Trophoblast cell (in vitro differentiated cells and primary cell): ENCODE measurements at regions not wholly inside any gene's neighbourhood (a gene's known extent, or its start where the extent isn't known, plus 50 kb on each side); places are given as distances from the start of the nearest gene placed in this dataset.

Experiments
- DNase-seq, 2 donors: peaks; one replicate each; pipeline ENCODE4 v3.0.0-alpha.2; 2016
- H2AFZ ChIP-seq: 2 replicates; pipeline ENCODE4 v1.6.1; 2013; ENCODE audit warnings: low read length, moderate library complexity, mild to moderate bottlenecking; ENCODE audit not compliant: insufficient read depth, poor library complexity
- H2AK5ac ChIP-seq: 2 replicates; pipeline ENCODE4 v1.6.1; 2013; ENCODE audit warnings: mild to moderate bottlenecking, low read length
- H2BK120ac ChIP-seq: 2 replicates; pipeline ENCODE4 v1.6.1; 2013; ENCODE audit warnings: low read length, mild to moderate bottlenecking, moderate library complexity; ENCODE audit not compliant: insufficient read depth, poor library complexity
- H2BK12ac ChIP-seq: 2 replicates; pipeline ENCODE4 v1.6.1; 2013; ENCODE audit warnings: mild to moderate bottlenecking, low read length, moderate library complexity
- H2BK5ac ChIP-seq: 2 replicates; pipeline ENCODE4 v1.6.1; 2013; ENCODE audit warnings: low read length, low read depth, moderate library complexity, mild to moderate bottlenecking; ENCODE audit not compliant: poor library complexity
- H3K14ac ChIP-seq: 2 replicates; pipeline ENCODE4 v1.6.1; 2013; ENCODE audit warnings: mild to moderate bottlenecking, low read length
- H3K18ac ChIP-seq: 2 replicates; pipeline ENCODE4 v1.6.1; 2013; ENCODE audit warnings: mild to moderate bottlenecking, low read length
- H3K23ac ChIP-seq: 2 replicates; pipeline ENCODE4 v1.6.1; 2013; ENCODE audit warnings: low read length
- H3K27ac ChIP-seq: 2 replicates; pipeline ENCODE4 v1.5.1; 2013; ENCODE audit warnings: low read depth, mild to moderate bottlenecking, inconsistent platforms, low read length, moderate library complexity
- H3K27me3 ChIP-seq: 2 replicates; pipeline ENCODE4 v1.6.1; 2013; ENCODE audit warnings: inconsistent platforms, mild to moderate bottlenecking, low read length, moderate library complexity; ENCODE audit not compliant: insufficient read depth
- H3K36me3 ChIP-seq, 2 experiments: 1 replicate in 1 of 2; 2 replicates in 1 of 2; pipeline ENCODE4 v1.6.1; 2013; ENCODE audit warnings: low read length in 2 of 2, mild to moderate bottlenecking in 2 of 2, moderate library complexity in 1 of 2; ENCODE audit not compliant: insufficient read depth in 2 of 2, control insufficient read depth in 1 of 2
- H3K4ac ChIP-seq: 2 replicates; pipeline ENCODE4 v1.6.1; 2013; ENCODE audit warnings: low read depth, mild to moderate bottlenecking, low read length, moderate library complexity
- H3K4me1 ChIP-seq, 2 experiments: 1 replicate in 1 of 2; 2 replicates in 1 of 2; pipeline ENCODE4 v1.6.1; 2013; ENCODE audit warnings: low read length in 2 of 2, mild to moderate bottlenecking in 2 of 2, moderate library complexity in 1 of 2; ENCODE audit not compliant: insufficient read depth in 2 of 2, control insufficient read depth in 1 of 2
- H3K4me2 ChIP-seq: 2 replicates; pipeline ENCODE4 v1.6.1; 2013; ENCODE audit warnings: inconsistent platforms, mild to moderate bottlenecking, low read length, moderate library complexity
- H3K4me3 ChIP-seq: 2 replicates; pipeline ENCODE4 v1.5.1; 2013; ENCODE audit warnings: mild to moderate bottlenecking, low read depth, low read length, inconsistent platforms
- H3K79me1 ChIP-seq: one replicate; pipeline ENCODE4 v1.6.1; 2013; ENCODE audit warnings: low read length
- H3K79me2 ChIP-seq: 2 replicates; pipeline ENCODE4 v1.6.1; 2013; ENCODE audit warnings: low read length, mild to moderate bottlenecking; ENCODE audit not compliant: control insufficient read depth, insufficient read depth, poor library complexity
- H3K9ac ChIP-seq: 2 replicates; pipeline ENCODE4 v1.6.1; 2013; ENCODE audit warnings: mild to moderate bottlenecking, low read length
- H3K9me3 ChIP-seq: 2 replicates; pipeline ENCODE4 v1.6.1; 2013; ENCODE audit warnings: low read depth, mild to moderate bottlenecking, control low read depth, inconsistent platforms, low read length; ENCODE audit not compliant: insufficient read depth
- H4K12ac ChIP-seq: 2 replicates; pipeline ENCODE4 v1.6.1; 2013; ENCODE audit warnings: low read depth, mild to moderate bottlenecking, low read length, moderate library complexity
- H4K8ac ChIP-seq: 2 replicates; pipeline ENCODE4 v1.6.1; 2013; ENCODE audit warnings: low read depth, mild to moderate bottlenecking, low read length, moderate library complexity
- H4K91ac ChIP-seq: one replicate; pipeline ENCODE4 v1.6.1; 2013; ENCODE audit warnings: low read depth, mild to moderate bottlenecking, low read length, moderate library complexity
- WGBS: extraction: QIAGEN DNeasy Blood & Tissue Kit; methylation state at CpG from one replicate; pipeline ENCODE4 v1.1.7; 2013; ENCODE audit warnings: missing lambda C conversion rate; ENCODE audit not compliant: insufficient read length, insufficient coverage; ENCODE audit errors: extremely low coverage; 5-methylcytosine and 5-hydroxymethylcytosine counted together

DNA sequence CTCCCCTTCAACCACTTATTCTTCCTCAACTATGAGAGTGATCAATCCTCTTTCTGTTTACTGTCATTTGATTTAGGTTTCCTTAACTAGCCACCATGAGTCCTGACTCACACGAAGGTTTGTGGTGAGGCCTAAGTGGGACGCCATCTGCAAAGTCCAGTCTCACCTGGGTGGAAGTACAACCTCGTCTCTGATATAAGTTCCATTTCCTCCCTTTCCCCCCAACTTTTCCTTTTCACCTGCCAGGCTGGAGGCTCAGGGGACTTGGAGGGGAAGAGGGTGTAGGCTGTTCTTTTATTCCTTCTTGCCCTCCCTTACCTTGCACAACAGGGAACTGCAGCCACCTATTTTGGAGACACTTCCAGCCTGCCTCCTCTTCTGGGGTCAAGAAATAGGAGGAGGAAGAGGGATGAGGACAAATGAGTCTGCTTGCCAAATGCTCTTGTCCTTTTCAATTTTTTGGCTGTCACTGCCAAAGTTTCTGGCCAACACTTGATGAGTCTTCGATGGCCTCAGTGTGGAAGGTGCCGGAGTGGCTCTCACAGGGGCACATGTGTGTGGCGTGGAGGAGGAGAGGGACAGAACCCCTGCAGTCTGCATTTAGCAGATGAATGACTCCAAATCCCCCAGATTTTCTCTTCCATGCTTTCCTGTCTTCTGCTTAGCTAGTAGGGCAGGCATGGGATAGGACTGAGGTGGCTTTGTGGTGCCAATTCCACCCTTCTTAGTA lies 249.6 kb downstream of the NSG2 start:
- no peaks in the 10 kb centered on the region for H3K4me1 ChIP-seq
- no peak overlapping the region for H3K14ac ChIP-seq
- no peak overlapping the region for H2BK12ac ChIP-seq
- H3K4me3 ChIP-seq: no peak overlapping the region
- H3K79me1 ChIP-seq: no peaks in the 10 kb centered on the region
- H3K18ac ChIP-seq: no peak overlapping the region
- no peak overlapping the region for H2BK120ac ChIP-seq
- no CpG with 5 or more reads among the region's 6 CpGs for WGBS
- H3K27ac ChIP-seq: no peak overlapping the region
- H3K36me3 ChIP-seq: no peaks in the 10 kb centered on the region
- H3K79me2 ChIP-seq: no peaks in the 10 kb centered on the region
- no peak overlapping the region for H3K23ac ChIP-seq
- no peak overlapping the region for H4K8ac ChIP-seq
- H3K4ac ChIP-seq: no peak overlapping the region
- H3K9ac ChIP-seq: no peak overlapping the region
- H4K91ac ChIP-seq: no peak overlapping the region
- no peak overlapping the region for H2AK5ac ChIP-seq
- no peak overlapping the region for H2BK5ac ChIP-seq
- no peak overlapping the region for H4K12ac ChIP-seq
- H2AFZ ChIP-seq: no peak overlapping the region
- DNase-seq: no peak
- no peak overlapping the region for H3K4me2 ChIP-seq
- H3K9me3 ChIP-seq: no peaks in the 10 kb centered on the region
- H3K27me3 ChIP-seq: no peaks in the 10 kb centered on the region

DNA sequence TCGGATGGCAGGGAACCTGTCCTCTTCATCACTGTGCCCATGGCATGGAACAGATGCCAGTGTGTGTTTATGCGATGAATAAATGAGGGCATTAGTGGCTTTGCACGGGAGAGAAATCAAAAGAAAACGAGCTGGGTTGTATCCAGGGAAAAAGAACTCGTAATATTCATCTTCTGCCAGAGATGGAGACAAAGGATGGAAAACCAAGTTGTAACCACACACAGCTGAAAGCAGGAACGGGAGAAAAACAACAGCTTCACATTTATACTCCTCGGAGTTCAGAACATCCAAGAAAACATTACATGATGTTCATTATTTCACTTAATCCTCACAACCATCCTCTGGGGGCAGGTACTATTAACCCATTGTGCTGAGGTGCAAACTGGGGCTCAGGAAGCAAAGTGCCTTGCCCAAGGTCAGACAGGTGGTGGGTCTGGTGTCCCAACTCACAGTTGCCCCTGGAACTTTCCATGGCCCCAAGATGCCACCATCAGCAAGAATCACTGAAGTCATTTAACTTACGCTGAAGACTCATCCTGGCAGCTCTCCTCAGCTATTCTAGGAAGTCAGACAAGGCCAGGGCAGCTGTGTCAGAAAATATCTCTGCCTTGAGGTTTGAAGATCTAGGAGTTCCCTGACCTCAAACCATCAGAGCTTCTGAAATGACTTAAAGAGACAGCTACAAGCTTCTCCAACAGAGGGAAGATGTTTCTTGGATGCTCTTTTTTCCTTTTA lies 250.4 kb downstream of the NSG2 start:
- H3K9ac ChIP-seq: no peak overlapping the region
- no peak overlapping the region for H2BK12ac ChIP-seq
- no peaks in the 10 kb centered on the region for H3K27me3 ChIP-seq
- H3K27ac ChIP-seq: no peak overlapping the region
- no peak overlapping the region for H4K8ac ChIP-seq
- no peak overlapping the region for H2BK5ac ChIP-seq
- no peak overlapping the region for H4K91ac ChIP-seq
- H3K79me1 ChIP-seq: no peaks in the 10 kb centered on the region
- DNase-seq: no peak
- H4K12ac ChIP-seq: no peak overlapping the region
- no peaks in the 10 kb centered on the region for H3K4me1 ChIP-seq
- no peak overlapping the region for H3K23ac ChIP-seq
- H3K79me2 ChIP-seq: no peaks in the 10 kb centered on the region
- no peak overlapping the region for H2AK5ac ChIP-seq
- H3K4ac ChIP-seq: no peak overlapping the region
- no peaks in the 10 kb centered on the region for H3K36me3 ChIP-seq
- H3K9me3 ChIP-seq: no peaks in the 10 kb centered on the region
- no peak overlapping the region for H2BK120ac ChIP-seq
- no peak overlapping the region for H3K4me2 ChIP-seq
- H2AFZ ChIP-seq: no peak overlapping the region
- WGBS: no CpG with 5 or more reads among the region's 8 CpGs
- H3K18ac ChIP-seq: no peak overlapping the region
- no peak overlapping the region for H3K14ac ChIP-seq
- H3K4me3 ChIP-seq: no peak overlapping the region

DNA sequence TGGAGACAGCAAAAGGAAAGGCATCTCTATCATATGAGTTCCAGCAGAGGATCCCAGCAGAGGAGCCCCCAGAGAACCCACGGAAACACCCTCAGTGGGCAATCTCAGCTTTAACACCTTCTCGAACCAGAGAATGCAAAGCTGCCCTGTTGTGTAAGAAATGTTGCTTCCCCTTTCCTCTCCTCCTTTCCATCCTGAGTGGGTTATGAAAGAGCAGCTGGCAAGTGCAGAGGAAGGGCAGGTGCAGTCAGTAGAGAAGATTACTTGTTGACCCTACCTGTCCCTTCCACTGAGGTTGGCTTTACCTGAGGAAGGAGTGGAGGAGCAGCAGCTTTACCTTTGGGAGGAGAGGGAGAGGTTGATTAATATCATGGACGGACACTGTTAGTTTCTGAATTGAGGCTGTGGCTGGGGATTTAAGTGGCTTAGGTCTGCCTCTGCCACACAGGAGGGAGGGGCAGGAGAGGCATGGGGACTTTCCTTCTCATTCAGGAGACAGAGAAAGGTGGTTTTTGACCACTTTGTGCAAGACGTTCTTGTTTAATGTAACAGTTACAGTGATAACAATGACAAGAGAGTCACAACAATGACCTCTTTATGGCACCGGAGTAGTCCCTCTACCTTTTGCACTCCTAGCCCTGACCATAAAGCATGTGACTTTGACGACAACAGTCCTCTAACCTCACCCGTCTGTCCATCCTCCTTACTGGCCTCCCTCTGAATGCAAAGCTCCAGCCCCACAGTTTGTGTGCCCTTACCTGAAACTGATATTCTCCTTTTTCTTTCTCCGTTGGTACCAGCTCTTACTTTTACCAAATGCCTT lies 254.8 kb downstream of the NSG2 start:
- no peak overlapping the region for H3K23ac ChIP-seq
- no peak overlapping the region for H2AFZ ChIP-seq
- H3K4ac ChIP-seq: no peak overlapping the region

DNA sequence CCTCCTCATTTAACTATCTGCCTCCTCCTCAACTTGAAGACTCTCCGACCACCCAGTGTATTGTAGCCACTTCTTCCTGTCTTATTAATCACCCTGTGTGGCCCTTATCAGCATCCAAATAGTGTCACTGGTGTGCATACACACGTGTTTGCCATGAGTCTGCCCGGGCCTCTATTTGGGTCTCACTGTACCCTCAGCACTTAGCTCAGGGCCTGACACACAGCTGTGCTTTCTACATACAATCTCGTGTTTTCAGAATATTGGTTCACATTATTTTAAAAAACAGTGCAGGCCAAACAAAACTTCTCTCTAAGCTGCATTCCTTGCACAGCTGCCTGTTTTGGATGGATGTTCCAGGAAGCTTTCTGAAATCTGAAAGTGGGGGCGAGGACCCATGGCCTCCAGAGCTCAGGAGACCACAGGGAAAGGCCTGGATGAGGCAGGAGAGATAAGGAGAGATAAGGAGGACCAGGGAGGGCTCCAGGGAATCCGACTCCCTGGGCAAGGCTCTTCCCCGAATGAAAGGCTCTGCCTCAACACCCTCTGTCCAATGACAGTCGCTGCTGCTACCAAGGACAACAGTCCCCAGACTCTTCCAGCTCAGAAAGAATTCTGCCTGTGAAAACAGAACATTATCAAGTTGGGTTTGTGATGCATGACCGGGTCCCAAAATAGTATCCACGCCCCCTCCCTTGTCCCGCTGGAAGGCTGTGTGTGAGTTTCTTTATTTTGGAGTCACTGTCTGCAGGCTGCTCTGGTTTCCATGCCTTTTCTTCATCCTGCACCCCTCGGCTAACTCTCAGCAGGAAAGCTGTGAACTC lies 255.6 kb downstream of the NSG2 start:
- no CpG with 5 or more reads among the region's 12 CpGs for WGBS
- no peak overlapping the region for H4K12ac ChIP-seq

More for the DNA sequence above, 254.8 kb downstream of the NSG2 start:
- Histone ChIP-seq H3K9me3 (no peaks in the 10 kb centered on the region), H2AK5ac (no peak overlapping the region), H3K79me1 (no peaks in the 10 kb centered on the region), H3K4me1 (no peaks in the 10 kb centered on the region), H3K4me3 (no peak overlapping the region), H2BK12ac (no peak overlapping the region), H3K14ac (no peak overlapping the region), H4K8ac (no peak overlapping the region), H3K36me3 (no peaks in the 10 kb centered on the region), H2BK120ac (no peak overlapping the region), H3K27ac (no peak overlapping the region), H4K12ac (no peak overlapping the region), H2BK5ac (no peak overlapping the region), H3K4me2 (no peak overlapping the region), H3K79me2 (no peaks in the 10 kb centered on the region), H3K27me3 (no peaks in the 10 kb centered on the region), H3K9ac (no peak overlapping the region), H4K91ac (no peak overlapping the region), H3K18ac (no peak overlapping the region)
- WGBS: no CpG with 5 or more reads among the region's 8 CpGs
- no peak for DNase-seq

More for the DNA sequence above, 255.6 kb downstream of the NSG2 start:
- Histone ChIP-seq H3K9ac (no peak overlapping the region), H2BK120ac (no peak overlapping the region), H3K79me1 (no peaks in the 10 kb centered on the region), H3K79me2 (no peaks in the 10 kb centered on the region), H3K4me2 (no peak overlapping the region), H3K36me3 (no peaks in the 10 kb centered on the region), H3K4me1 (no peaks in the 10 kb centered on the region), H2AK5ac (no peak overlapping the region), H3K9me3 (no peaks in the 10 kb centered on the region), H3K4ac (no peak overlapping the region), H2AFZ (no peak overlapping the region), H2BK12ac (no peak overlapping the region), H3K27ac (no peak overlapping the region), H4K8ac (no peak overlapping the region), H2BK5ac (no peak overlapping the region), H3K18ac (no peak overlapping the region), H3K14ac (no peak overlapping the region), H4K91ac (no peak overlapping the region), H3K4me3 (no peak overlapping the region), H3K27me3 (no peaks in the 10 kb centered on the region), H3K23ac (no peak overlapping the region)
- DNase-seq: no peak
